ENCODE measurements at regions not wholly inside any gene's neighbourhood (a gene's known extent, or its start where the extent isn't known, plus 50 kb on each side); places are given as distances from the start of the nearest gene placed in this dataset.
"Not testable (repeated sequence)": the region's sequence is repeated elsewhere in the genome, so short reads cannot be mapped to it uniquely, and the experiment has no call there.

GRCh38 chr12:126038434-126038833 is 973.2 kb downstream of the AACS start:
- no peak for TF ChIP-seq CTCF (IDR thresholded peaks at IDR 0.05; ENCODE audit: low read depth, low read length)
- no peaks in the 10 kb centered on the region for H3K36me3 ChIP-seq
- no peaks in the 10 kb centered on the region for H3K9me3 ChIP-seq (ENCODE audit: low read depth)
- no peak overlapping the region for H3K4me3 ChIP-seq
- H3K27me3 ChIP-seq, result no peaks in the 10 kb centered on the region
- no peak overlapping the region for H3K27ac ChIP-seq
- DNase-seq (ENCODE audit: low read depth in 1 of 2, low spot score in 1 of 2), result no peak
- no peaks in the 10 kb centered on the region for H3K4me1 ChIP-seq (ENCODE audit: low read depth)

GRCh38 chr12:126040307-126040706 is 975.1 kb downstream of the AACS start:
- TF ChIP-seq CTCF (IDR thresholded peaks at IDR 0.05; ENCODE audit: low read depth, low read length), result no peak

GRCh38 chr12:126042286-126042685 is 977.1 kb downstream of the AACS start:
- Histone ChIP-seq H3K36me3 (no peaks in the 10 kb centered on the region), H3K4me1 (ENCODE audit: low read depth) (no peaks in the 10 kb centered on the region), H3K27me3 (no peaks in the 10 kb centered on the region), H3K9me3 (ENCODE audit: low read depth) (no peaks in the 10 kb centered on the region), H3K27ac (no peak overlapping the region), H3K4me3 (no peak overlapping the region)
- no peak for TF ChIP-seq CTCF (IDR thresholded peaks at IDR 0.05; ENCODE audit: low read depth, low read length)
- DNase-seq (ENCODE audit: low read depth in 1 of 2, low spot score in 1 of 2), result no peak

More at GRCh38 chr12:126040307-126040706, 975.1 kb downstream of the AACS start:
- no peaks in the 10 kb centered on the region for H3K9me3 ChIP-seq (ENCODE audit: low read depth)
- no peak overlapping the region for H3K27ac ChIP-seq
- H3K36me3 ChIP-seq, result no peaks in the 10 kb centered on the region
- no peaks in the 10 kb centered on the region for H3K27me3 ChIP-seq
- H3K4me1 ChIP-seq (ENCODE audit: low read depth), result no peaks in the 10 kb centered on the region
- H3K4me3 ChIP-seq, result no peak overlapping the region
- no peak for DNase-seq (ENCODE audit: low read depth in 1 of 2, low spot score in 1 of 2)

- DNase-seq (ENCODE audit: low read depth in 1 of 2, low spot score in 1 of 2); H3K4me3 ChIP-seq; H3K27ac ChIP-seq; H3K4me1 ChIP-seq (ENCODE audit: low read depth); H3K9me3 ChIP-seq (ENCODE audit: low read depth); H3K36me3 ChIP-seq; H3K27me3 ChIP-seq: not testable (repeated sequence)
Measured at GRCh38 chr12:126049501-126049900, 984.3 kb downstream of the AACS start.

- Histone ChIP-seq H3K36me3 (no peaks in the 10 kb centered on the region), H3K4me1 (ENCODE audit: low read depth) (no peaks in the 10 kb centered on the region), H3K27me3 (no peaks in the 10 kb centered on the region), H3K4me3 (no peak overlapping the region), H3K27ac (no peak overlapping the region), H3K9me3 (ENCODE audit: low read depth) (no peaks in the 10 kb centered on the region)
- TF ChIP-seq CTCF (IDR thresholded peaks at IDR 0.05; ENCODE audit: low read depth, low read length), result no peak
- DNase-seq (ENCODE audit: low read depth in 1 of 2, low spot score in 1 of 2), result peak in 1 of 2 donors; percentile 2
Measured at GRCh38 chr12:126051611-126052107, 986.4 kb downstream of the AACS start.

GRCh38 chr12:126055521-126055920 is 990.3 kb downstream of the AACS start:
- no peaks in the 10 kb centered on the region for H3K36me3 ChIP-seq
- H3K4me3 ChIP-seq, result no peak overlapping the region
- no peak for DNase-seq (ENCODE audit: low read depth in 1 of 2, low spot score in 1 of 2)
- H3K27me3 ChIP-seq, result no peaks in the 10 kb centered on the region
- H3K9me3 ChIP-seq (ENCODE audit: low read depth), result no peaks in the 10 kb centered on the region
- TF ChIP-seq CTCF (IDR thresholded peaks at IDR 0.05; ENCODE audit: low read depth, low read length), result no peak
- no peak overlapping the region for H3K27ac ChIP-seq
- H3K4me1 ChIP-seq (ENCODE audit: low read depth), result no peaks in the 10 kb centered on the region
